GM21723 (cell line): ENCODE measurements at regions not wholly inside any gene's neighbourhood (a gene's known extent, or its start where the extent isn't known, plus 50 kb on each side); places are given as distances from the start of the nearest gene placed in this dataset.

ENCODE experiments used
- ATAC-seq: cut with Tn5 transposase; IDR thresholded peaks from one replicate; pipeline ENCODE4 v1.9.1; 2021; ENCODE audit warnings: mild to moderate bottlenecking, moderate library complexity; ENCODE audit not compliant: unreplicated experiment

- ATAC-seq, result no peak
These were observed 211.8 kb downstream of the C1D start for GRCh38 chr2:67851016-67851415.

GRCh38 chr2:67851956-67852824 is 210.6 kb downstream of the C1D start:
- no peak for ATAC-seq

- ATAC-seq, result no peak
These were observed 208.6 kb downstream of the C1D start for GRCh38 chr2:67854103-67854743.

- ATAC-seq, result no peak
These were observed 208.0 kb downstream of the C1D start for GRCh38 chr2:67854798-67855197.

GRCh38 chr2:67856866-67857265 is 205.9 kb downstream of the C1D start:
- ATAC-seq, result no peak

GRCh38 chr2:67857836-67858235 is 205.0 kb downstream of the C1D start:
- ATAC-seq, result no peak

- no peak for ATAC-seq
These were observed 203.9 kb downstream of the C1D start for GRCh38 chr2:67858886-67859285.

- ATAC-seq, result no peak
These were observed 196.9 kb downstream of the C1D start for GRCh38 chr2:67865917-67866316.

- ATAC-seq, result no peak
These were observed 195.1 kb downstream of the C1D start for GRCh38 chr2:67867735-67868134.

- no peak for ATAC-seq
These were observed 191.0 kb downstream of the C1D start for GRCh38 chr2:67871686-67872412.

- ATAC-seq, result no peak
These were observed 190.3 kb downstream of the C1D start for GRCh38 chr2:67872481-67872880.

GRCh38 chr2:67873916-67874315 is 188.9 kb downstream of the C1D start:
- no peak for ATAC-seq

GRCh38 chr2:67876176-67876575 is 186.6 kb downstream of the C1D start:
- no peak for ATAC-seq

- no peak for ATAC-seq
These were observed 185.5 kb downstream of the C1D start for GRCh38 chr2:67877301-67877700.

GRCh38 chr2:67878743-67879142 is 184.1 kb downstream of the C1D start:
- ATAC-seq, result no peak

- ATAC-seq, result no peak
These were observed 183.1 kb downstream of the C1D start for GRCh38 chr2:67879586-67880290.

GRCh38 chr2:67880291-67880761 is 182.5 kb downstream of the C1D start:
- no peak for ATAC-seq

GRCh38 chr2:67881816-67882215 is 181.0 kb downstream of the C1D start:
- no peak for ATAC-seq

- no peak for ATAC-seq
These were observed 179.3 kb downstream of the C1D start for GRCh38 chr2:67883316-67884087.

GRCh38 chr2:67888351-67889005 is 174.3 kb downstream of the C1D start:
- no peak for ATAC-seq
